ENCODE measurements at regions not wholly inside any gene's neighbourhood (a gene's known extent, or its start where the extent isn't known, plus 50 kb on each side); places are given as distances from the start of the nearest gene placed in this dataset.

- Histone ChIP-seq H3K27ac (no peak overlapping the region), H3K36me3 (no peaks in the 10 kb centered on the region), H3K4me1 (no peaks in the 10 kb centered on the region), H3K27me3 (no peaks in the 10 kb centered on the region), H3K9me3 (no peaks in the 10 kb centered on the region), H3K4me3 (no peak overlapping the region)
- intact Hi-C loops (cut with DNase I), result no loop called here
- DNase-seq (ENCODE audit: low spot score in 2 of 2), result no peak
- TF ChIP-seq, protein P1, sequence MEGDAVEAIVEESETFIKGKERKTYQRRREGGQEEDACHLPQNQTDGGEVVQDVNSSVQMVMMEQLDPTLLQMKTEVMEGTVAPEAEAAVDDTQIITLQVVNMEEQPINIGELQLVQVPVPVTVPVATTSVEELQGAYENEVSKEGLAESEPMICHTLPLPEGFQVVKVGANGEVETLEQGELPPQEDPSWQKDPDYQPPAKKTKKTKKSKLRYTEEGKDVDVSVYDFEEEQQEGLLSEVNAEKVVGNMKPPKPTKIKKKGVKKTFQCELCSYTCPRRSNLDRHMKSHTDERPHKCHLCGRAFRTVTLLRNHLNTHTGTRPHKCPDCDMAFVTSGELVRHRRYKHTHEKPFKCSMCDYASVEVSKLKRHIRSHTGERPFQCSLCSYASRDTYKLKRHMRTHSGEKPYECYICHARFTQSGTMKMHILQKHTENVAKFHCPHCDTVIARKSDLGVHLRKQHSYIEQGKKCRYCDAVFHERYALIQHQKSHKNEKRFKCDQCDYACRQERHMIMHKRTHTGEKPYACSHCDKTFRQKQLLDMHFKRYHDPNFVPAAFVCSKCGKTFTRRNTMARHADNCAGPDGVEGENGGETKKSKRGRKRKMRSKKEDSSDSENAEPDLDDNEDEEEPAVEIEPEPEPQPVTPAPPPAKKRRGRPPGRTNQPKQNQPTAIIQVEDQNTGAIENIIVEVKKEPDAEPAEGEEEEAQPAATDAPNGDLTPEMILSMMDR (IDR thresholded peaks at IDR 0.05), result no peak
Observed at GRCh38 chr20:52364405-52364804, 172.8 kb upstream of the ZFP64 start.

GRCh38 chr20:52361650-52362049, 170.1 kb upstream of the ZFP64 start:
- TF ChIP-seq, protein P1 (IDR thresholded peaks at IDR 0.05), result no peak
- DNase-seq (ENCODE audit: low spot score in 2 of 2), result no peak

DNA sequence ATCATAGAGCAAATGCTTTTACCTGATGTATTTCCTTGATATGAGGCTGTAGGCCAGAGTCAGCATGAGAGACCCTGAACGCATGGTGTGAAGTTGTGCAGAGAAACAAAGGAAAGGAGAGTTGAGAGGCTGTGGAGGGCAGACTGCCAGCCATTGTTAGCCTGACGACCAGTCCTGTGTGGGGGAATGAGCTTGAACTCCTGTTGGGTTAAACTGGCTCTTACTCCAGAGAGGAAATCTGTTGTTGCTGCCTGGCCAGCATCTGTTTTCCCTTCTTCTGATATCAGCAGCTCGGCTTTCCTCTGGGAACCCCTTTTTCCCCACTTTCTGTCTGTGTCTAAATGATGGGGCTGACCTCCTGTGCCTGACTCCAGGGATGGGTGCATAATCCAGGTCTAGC, 158.2 kb upstream of the ZFP64 start:
- Histone ChIP-seq H3K4me3 (no peak overlapping the region), H3K9me3 (peaks cover 0 to 4% of the 10 kb centered on the region in 2 donors), H3K36me3 (no peaks in the 10 kb centered on the region), H3K27me3 (no peaks in the 10 kb centered on the region), H3K4me1 (no peaks in the 10 kb centered on the region), H3K27ac (no peak overlapping the region)
- intact Hi-C loops (cut with DNase I), result no loop called here
- DNase-seq (ENCODE audit: low spot score in 2 of 2), result no peak
- TF ChIP-seq, protein P1 (IDR thresholded peaks at IDR 0.05), result no peak

More at GRCh38 chr20:52361650-52362049, 170.1 kb upstream of the ZFP64 start:
- intact Hi-C loops (cut with DNase I), result no loop called here
- no peaks in the 10 kb centered on the region for H3K4me1 ChIP-seq
- no peaks in the 10 kb centered on the region for H3K36me3 ChIP-seq
- no peak overlapping the region for H3K27ac ChIP-seq
- no peaks in the 10 kb centered on the region for H3K9me3 ChIP-seq
- no peaks in the 10 kb centered on the region for H3K27me3 ChIP-seq
- no peak overlapping the region for H3K4me3 ChIP-seq

- Histone ChIP-seq H3K4me3 (no peak overlapping the region), H3K27ac (no peak overlapping the region), H3K27me3 (no peaks in the 10 kb centered on the region), H3K9me3 (no peaks in the 10 kb centered on the region), H3K36me3 (no peaks in the 10 kb centered on the region), H3K4me1 (no peaks in the 10 kb centered on the region)
- DNase-seq (ENCODE audit: low spot score in 2 of 2), result no peak
- TF ChIP-seq, protein P1 (IDR thresholded peaks at IDR 0.05), result no peak
- intact Hi-C loops (cut with DNase I), result no loop called here
Observed at GRCh38 chr20:52348434-52348833, 156.9 kb upstream of the ZFP64 start.

DNA sequence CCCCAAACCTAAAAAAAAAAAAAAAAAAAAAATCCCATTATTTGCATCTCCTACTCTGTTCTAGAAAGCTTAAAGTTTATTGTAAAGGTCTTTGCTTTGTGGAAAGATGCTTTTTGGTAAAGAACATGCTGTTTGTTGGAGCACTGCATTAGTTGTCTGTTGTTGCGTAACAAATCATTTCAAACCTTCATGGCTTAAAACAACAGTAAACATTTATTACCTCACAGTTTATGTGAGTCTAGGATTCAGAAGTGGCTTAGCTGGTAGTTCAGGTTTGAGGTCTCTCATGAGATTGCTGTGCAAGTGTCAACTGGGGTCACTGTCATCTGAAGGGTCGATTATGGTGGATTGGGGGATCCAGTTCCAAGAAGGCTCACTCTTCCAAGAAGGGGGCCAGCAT, 155.2 kb upstream of the ZFP64 start:
- TF ChIP-seq, protein P1 (IDR thresholded peaks at IDR 0.05), result no peak
- intact Hi-C loops (cut with DNase I), result no loop called here
- no peak overlapping the region for H3K4me3 ChIP-seq

DNA sequence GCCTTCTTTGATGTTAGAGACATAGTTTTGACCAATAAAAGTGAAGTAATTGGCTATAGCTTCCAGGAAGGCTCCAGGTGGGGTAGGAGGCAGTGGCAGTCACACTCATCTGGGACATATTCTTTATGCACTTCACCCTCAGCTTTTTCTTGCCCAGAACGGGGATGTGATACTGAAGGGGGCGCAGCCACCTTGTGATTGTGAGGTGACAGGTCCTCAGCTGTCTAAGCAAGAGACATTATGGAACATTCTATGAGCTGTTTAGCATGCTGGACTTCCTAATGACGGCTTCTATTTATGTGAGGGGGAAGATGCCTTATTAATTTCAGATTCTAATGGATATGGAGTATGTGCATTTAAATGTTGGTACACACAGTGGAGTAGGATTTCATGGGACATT, 151.3 kb upstream of the ZFP64 start:
- H3K27ac ChIP-seq, result no peak overlapping the region
- TF ChIP-seq, protein P1 (IDR thresholded peaks at IDR 0.05), result no peak
- intact Hi-C loops (cut with DNase I), result no loop called here
- H3K9me3 ChIP-seq, result no peaks in the 10 kb centered on the region
- H3K36me3 ChIP-seq, result no peaks in the 10 kb centered on the region
- no peak for DNase-seq (ENCODE audit: low spot score in 2 of 2)
- H3K27me3 ChIP-seq, result no peaks in the 10 kb centered on the region
- no peak overlapping the region for H3K4me3 ChIP-seq
- no peaks in the 10 kb centered on the region for H3K4me1 ChIP-seq

More for the DNA sequence above, 155.2 kb upstream of the ZFP64 start:
- Histone ChIP-seq H3K4me1 (no peaks in the 10 kb centered on the region), H3K9me3 (no peaks in the 10 kb centered on the region), H3K27ac (no peak overlapping the region), H3K27me3 (no peaks in the 10 kb centered on the region), H3K36me3 (no peaks in the 10 kb centered on the region)
- DNase-seq (ENCODE audit: low spot score in 2 of 2), result no peak

All from ascending aorta (tissue), 2 donors.